Fibroblast of pulmonary artery (primary cell): ENCODE measurements at regions not wholly inside any gene's neighbourhood (a gene's known extent, or its start where the extent isn't known, plus 50 kb on each side); places are given as distances from the start of the nearest gene placed in this dataset.

Source experiments
- DNase-seq: peaks from one replicate; pipeline ENCODE4 v3.0.0-alpha.2; 2010; ENCODE audit warnings: low read depth
- H3K4me3 ChIP-seq: replicated peaks from 2 replicates; pipeline ENCODE4 v1.5.1; 2011; ENCODE audit warnings: low read depth, mild to moderate bottlenecking, control low read depth, low read length, moderate library complexity
- CTCF ChIP-seq: IDR thresholded peaks from 2 replicates; pipeline ENCODE4 v1.5.1; 2011; ENCODE audit warnings: mild to moderate bottlenecking, control low read depth, low read length, inconsistent platforms; ENCODE audit errors: missing control alignments

GRCh38 chrX:144810539-144810938 is 436.8 kb upstream of the SPANXN1 start:
- no peak for DNase-seq
- H3K4me3 ChIP-seq = no peak overlapping the region
- no peak for TF ChIP-seq CTCF

- no peak overlapping the region for H3K4me3 ChIP-seq
- no peak for DNase-seq
- no peak for TF ChIP-seq CTCF
Observed at GRCh38 chrX:144819406-144819805, 427.9 kb upstream of the SPANXN1 start.

GRCh38 chrX:144840616-144841015 is 406.7 kb upstream of the SPANXN1 start:
- no peak for DNase-seq
- TF ChIP-seq CTCF = no peak

GRCh38 chrX:144849141-144849540 is 398.2 kb upstream of the SPANXN1 start:
- TF ChIP-seq CTCF = no peak
- no peak overlapping the region for H3K4me3 ChIP-seq
- DNase-seq = no peak

More at GRCh38 chrX:144840616-144841015, 406.7 kb upstream of the SPANXN1 start:
- H3K4me3 ChIP-seq = no peak overlapping the region

- no peak for DNase-seq
- H3K4me3 ChIP-seq = no peak overlapping the region
- no peak for TF ChIP-seq CTCF
Observed at GRCh38 chrX:144896323-144896722, 351.0 kb upstream of the SPANXN1 start.

- no peak for TF ChIP-seq CTCF
- H3K4me3 ChIP-seq = no peak overlapping the region
- DNase-seq = no peak
Observed at GRCh38 chrX:144901521-144901920, 345.8 kb upstream of the SPANXN1 start.

- no peak for TF ChIP-seq CTCF
- H3K4me3 ChIP-seq = no peak overlapping the region
- DNase-seq = no peak
Observed at GRCh38 chrX:144916785-144917184, 330.5 kb upstream of the SPANXN1 start.
